Ovary (tissue), 7 donors: ENCODE measurements at regions not wholly inside any gene's neighbourhood (a gene's known extent, or its start where the extent isn't known, plus 50 kb on each side); places are given as distances from the start of the nearest gene placed in this dataset.

ENCODE experiments used
- DNase-seq, 5 donors: peaks; one replicate each; pipeline ENCODE4 v3.0.0-alpha.2; 2019 to 2020
- H3K27ac ChIP-seq, 2 donors: fragments of 200-600 bp; one replicate each; pipeline versions ENCODE4 v1.5.1 to v1.8.0; 2019 to 2022
- H3K27me3 ChIP-seq: fragments of 200-600 bp; one replicate; pipeline ENCODE4 v1.8.0; 2022
- H3K36me3 ChIP-seq: fragments of 200-600 bp; sonication (generic); one replicate; pipeline ENCODE4 v1.5.1; 2019
- H3K4me1 ChIP-seq: one replicate; pipeline ENCODE4 v1.8.1; 2013; ENCODE audit warnings: mild to moderate bottlenecking, moderate library complexity; ENCODE audit not compliant: insufficient read depth
- H3K4me3 ChIP-seq: fragments of 200-600 bp; sonication (generic); one replicate; pipeline ENCODE4 v1.5.1; 2017
- H3K9me3 ChIP-seq, 2 donors: fragments of 200-600 bp in 1 of 2; sonication (generic) in 1 of 2; one replicate each; pipeline versions ENCODE4 v1.5.1 to v1.8.1; 2013 to 2019; ENCODE audit warnings: mild to moderate bottlenecking in 1 of 2, moderate library complexity in 1 of 2
- EP300 ChIP-seq: sonication (generic); formaldehyde crosslinking; IDR thresholded peaks from one replicate; pipeline ENCODE4 v1.6.1; 2017; ENCODE audit warnings: antibody characterized with exemption
- POLR2A ChIP-seq: fragments of 450-650 bp; IDR thresholded peaks from one replicate; pipeline ENCODE4 v1.6.1; 2017; ENCODE audit warnings: antibody characterized with exemption, mild to moderate bottlenecking, moderate library complexity
- WGBS, 3 donors: extraction: QIAGEN DNeasy Blood & Tissue Kit in 1 of 3; methylation state at CpG; one replicate each; pipeline versions ENCODE4 v1.1.5 to v1.1.7; 2013 to 2017; 5-methylcytosine and 5-hydroxymethylcytosine counted together
- intact Hi-C, 4 donors: fragments of 100-400 bp; cut with DNase I; formaldehyde crosslinking; loops; one replicate each; pipeline versions ENCODE4 v1.11.0 to v1.15.1; 2022 to 2023
- TF ChIP-seq, protein P1 (sequence below), 3 donors: fragments of 450-650 bp in 2 of 3; fragments of 200-600 bp in 1 of 3; IDR thresholded peaks; one replicate each; pipeline versions ENCODE4 v1.5.1 to v1.8.0; 2016 to 2022; ENCODE audit warnings: antibody characterized with exemption in 3 of 3, mild to moderate bottlenecking in 1 of 3
- donor health status: DM: no; HTN: no; CAD: no; lungs with moderate emphysema.
- donor health status: DM: no; HTN: no; CAD: no.
- donor health status: Bipolar disorder and iron deficiency.
- donor health status: DM: no; HTN: no; CAD: no.
- donor health status: DM: yes; HTN: yes; CAD: no.

DNA sequence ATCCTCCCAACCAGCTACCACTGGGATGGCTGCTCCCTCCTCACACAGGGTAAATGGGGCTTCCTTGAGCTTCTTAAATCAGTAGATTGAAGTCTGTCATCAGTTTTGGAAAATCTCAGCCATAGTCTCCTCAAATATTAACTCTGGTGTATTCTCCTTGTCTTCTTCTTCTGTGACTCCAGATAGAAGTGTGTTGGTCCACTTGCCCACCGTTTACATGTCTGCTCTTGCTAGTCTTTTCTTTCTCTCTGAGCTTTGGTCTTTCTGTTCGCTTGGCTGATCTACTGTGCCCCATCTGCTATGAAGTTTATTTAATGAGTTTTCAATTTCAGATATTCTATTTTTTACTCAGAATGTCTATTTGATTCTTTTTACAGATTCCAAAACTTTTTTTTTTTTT, 281.7 kb upstream of the HDAC4 start:
- TF ChIP-seq EP300 (no peak), POLR2A (no peak)
- TF ChIP-seq, protein P1, sequence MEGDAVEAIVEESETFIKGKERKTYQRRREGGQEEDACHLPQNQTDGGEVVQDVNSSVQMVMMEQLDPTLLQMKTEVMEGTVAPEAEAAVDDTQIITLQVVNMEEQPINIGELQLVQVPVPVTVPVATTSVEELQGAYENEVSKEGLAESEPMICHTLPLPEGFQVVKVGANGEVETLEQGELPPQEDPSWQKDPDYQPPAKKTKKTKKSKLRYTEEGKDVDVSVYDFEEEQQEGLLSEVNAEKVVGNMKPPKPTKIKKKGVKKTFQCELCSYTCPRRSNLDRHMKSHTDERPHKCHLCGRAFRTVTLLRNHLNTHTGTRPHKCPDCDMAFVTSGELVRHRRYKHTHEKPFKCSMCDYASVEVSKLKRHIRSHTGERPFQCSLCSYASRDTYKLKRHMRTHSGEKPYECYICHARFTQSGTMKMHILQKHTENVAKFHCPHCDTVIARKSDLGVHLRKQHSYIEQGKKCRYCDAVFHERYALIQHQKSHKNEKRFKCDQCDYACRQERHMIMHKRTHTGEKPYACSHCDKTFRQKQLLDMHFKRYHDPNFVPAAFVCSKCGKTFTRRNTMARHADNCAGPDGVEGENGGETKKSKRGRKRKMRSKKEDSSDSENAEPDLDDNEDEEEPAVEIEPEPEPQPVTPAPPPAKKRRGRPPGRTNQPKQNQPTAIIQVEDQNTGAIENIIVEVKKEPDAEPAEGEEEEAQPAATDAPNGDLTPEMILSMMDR (IDR thresholded peaks at IDR 0.05), result no peak
- 89 to 92% (median 90%) methylated on average over 2 of the region's 2 CpGs for WGBS, 3 donors

DNA sequence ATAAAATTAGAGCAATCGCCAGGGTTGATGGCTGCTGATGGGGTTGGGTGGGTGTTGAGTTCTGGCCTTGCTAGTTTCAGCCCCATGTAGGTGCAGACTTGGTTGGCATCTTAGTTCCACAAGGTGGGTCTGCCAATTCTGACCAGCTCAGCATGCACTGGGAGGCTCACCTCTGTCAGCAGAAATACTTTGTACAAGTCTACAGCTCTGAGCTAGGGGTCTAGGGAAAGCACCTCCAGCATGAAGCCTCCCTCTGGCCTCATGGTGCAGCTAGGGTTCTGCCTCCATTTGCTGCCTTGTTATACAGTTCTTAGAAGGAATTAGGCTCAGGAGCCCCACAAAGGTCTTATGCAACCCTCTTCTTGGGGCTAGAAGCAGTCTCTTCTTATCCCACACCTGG, 278.9 kb upstream of the HDAC4 start:
- intact Hi-C loops, result no loop called here
- Histone ChIP-seq H3K4me1 (no peaks in the 10 kb centered on the region), H3K4me3 (no peak overlapping the region), H3K27me3 (no peaks in the 10 kb centered on the region), H3K9me3 (peaks cover 0 to 4% of the 10 kb centered on the region in 2 donors), H3K36me3 (no peaks in the 10 kb centered on the region), H3K27ac (no peak overlapping the region)
- WGBS, 3 donors, result 86 to 100% (median 88%) methylated on average over 1 of the region's 1 CpG
- no peak for DNase-seq
- TF ChIP-seq EP300, result no peak
- TF ChIP-seq, protein P1 (IDR thresholded peaks at IDR 0.05), result no peak
- TF ChIP-seq POLR2A, result no peak

More for the DNA sequence above, 281.7 kb upstream of the HDAC4 start:
- Histone ChIP-seq H3K27ac (no peak overlapping the region), H3K4me3 (no peak overlapping the region), H3K27me3 (no peaks in the 10 kb centered on the region), H3K4me1 (no peaks in the 10 kb centered on the region), H3K9me3 (peaks cover 0 to 4% of the 10 kb centered on the region in 2 donors), H3K36me3 (no peaks in the 10 kb centered on the region)
- DNase-seq, result no peak
- intact Hi-C loops, result no loop called here

DNA sequence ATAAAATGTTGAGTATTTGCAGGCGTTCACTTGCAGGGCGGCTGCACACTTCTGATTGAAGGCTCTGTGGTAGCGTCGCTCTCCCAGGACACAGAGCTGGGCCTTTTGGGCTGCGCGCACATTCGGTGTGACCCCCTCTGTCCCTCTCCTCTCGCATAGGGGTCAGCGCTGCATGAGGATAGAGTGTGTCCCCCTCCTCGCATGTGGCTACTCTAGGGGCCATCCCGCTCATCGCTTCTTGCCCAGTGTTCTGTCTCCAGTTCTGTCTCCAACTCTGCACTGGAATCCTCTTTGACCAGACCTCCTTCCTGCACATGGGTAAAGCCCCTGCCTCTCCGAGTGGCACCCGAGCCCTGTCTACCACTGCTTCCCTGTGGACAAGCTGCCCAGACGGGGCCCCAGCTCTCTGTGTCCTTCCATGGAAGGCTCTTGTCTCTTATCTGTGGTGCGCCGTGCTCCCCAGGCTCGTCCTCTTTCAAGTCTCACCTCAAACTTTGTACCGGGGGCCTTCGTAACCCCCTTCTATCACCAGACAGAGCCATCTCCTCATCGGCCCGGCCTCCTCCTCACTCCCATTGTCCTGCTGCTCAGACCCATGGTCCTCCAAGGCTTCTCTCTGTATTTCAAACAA, 278.0 kb upstream of the HDAC4 start:
- H3K4me1 ChIP-seq, result no peaks in the 10 kb centered on the region
- intact Hi-C loops, result no loop called here
- no peak overlapping the region for H3K27ac ChIP-seq
- WGBS, 3 donors, result 90 to 92% (median 90%) methylated on average over 22 of the region's 22 CpGs
- DNase-seq, result no peak
- H3K36me3 ChIP-seq, result no peaks in the 10 kb centered on the region
- TF ChIP-seq, protein P1 (IDR thresholded peaks at IDR 0.05), result no peak
- TF ChIP-seq EP300 (no peak), POLR2A (no peak)
- H3K27me3 ChIP-seq, result no peaks in the 10 kb centered on the region
- no peak overlapping the region for H3K4me3 ChIP-seq
- H3K9me3 ChIP-seq, result peaks cover 0 to 4% of the 10 kb centered on the region in 2 donors

DNA sequence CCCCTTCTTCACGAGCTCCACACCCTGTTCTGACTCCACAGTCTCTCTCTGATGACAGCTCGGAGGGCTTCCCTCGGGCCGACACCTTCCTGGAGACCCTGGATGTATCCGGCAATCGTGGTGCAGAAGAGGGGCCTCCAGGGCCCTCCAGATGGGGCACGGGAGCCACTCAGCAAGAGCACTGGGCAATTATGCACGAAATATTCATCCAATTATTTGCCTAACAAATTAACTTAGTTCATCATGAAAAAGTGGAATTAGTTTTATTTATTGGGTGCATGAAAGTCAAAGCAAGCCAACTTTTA, 277.3 kb upstream of the HDAC4 start:
- peaks cover 0 to 3% of the 10 kb centered on the region in 2 donors for H3K9me3 ChIP-seq
- 90 to 92% (median 92%) methylated on average over 8 of the region's 8 CpGs for WGBS, 3 donors

More for the DNA sequence above, 277.3 kb upstream of the HDAC4 start:
- Histone ChIP-seq H3K36me3 (no peaks in the 10 kb centered on the region), H3K27me3 (no peaks in the 10 kb centered on the region), H3K4me1 (no peaks in the 10 kb centered on the region), H3K4me3 (no peak overlapping the region), H3K27ac (no peak overlapping the region)
- intact Hi-C loops, result no loop called here
- DNase-seq, result no peak
- no peak for TF ChIP-seq POLR2A
- TF ChIP-seq, protein P1 (IDR thresholded peaks at IDR 0.05), result no peak
- no peak for TF ChIP-seq EP300
